HL-60 (cell line): ENCODE measurements at regions not wholly inside any gene's neighbourhood (a gene's known extent, or its start where the extent isn't known, plus 50 kb on each side); places are given as distances from the start of the nearest gene placed in this dataset.

ENCODE experiments used
- DNase-seq, 2 experiments: peaks; one replicate each; pipeline ENCODE4 v3.0.0-alpha.2; 2010 to 2020; ENCODE audit warnings: low read depth in 1 of 2, low spot score in 1 of 2
- H3K27ac ChIP-seq: fragments of 250-450 bp; sonication (Bioruptor Pico); replicated peaks from 2 replicates; pipeline ENCODE4 v1.5.1; 2020; ENCODE audit warnings: mild to moderate bottlenecking, moderate library complexity
- H3K27me3 ChIP-seq: fragments of 250-450 bp; sonication (Bioruptor Pico); 2 replicates; pipeline ENCODE4 v1.5.1; 2021; ENCODE audit warnings: mild to moderate bottlenecking, moderate library complexity; ENCODE audit not compliant: insufficient read depth, poor library complexity, severe bottlenecking
- H3K4me3 ChIP-seq: replicated peaks from 2 replicates; pipeline ENCODE4 v1.5.1; 2011; ENCODE audit warnings: mild to moderate bottlenecking, control low read depth, low read length; ENCODE audit not compliant: insufficient read depth
- CTCF ChIP-seq: IDR thresholded peaks from one replicate; pipeline ENCODE4 v1.5.1; 2011; ENCODE audit warnings: low read length, control low read depth, inconsistent platforms; ENCODE audit not compliant: insufficient read depth
- GABPA ChIP-seq: IDR thresholded peaks from 2 replicates; pipeline ENCODE4 v1.6.1; 2012; ENCODE audit warnings: low read depth
- POLR2AphosphoS5 ChIP-seq: IDR thresholded peaks from 2 replicates; pipeline ENCODE4 v1.6.1; 2012; ENCODE audit warnings: low read depth
- REST ChIP-seq: IDR thresholded peaks from 2 replicates; pipeline ENCODE4 v1.6.1; 2012; ENCODE audit warnings: low read depth; ENCODE audit not compliant: insufficient replicate concordance
- SPI1 ChIP-seq: IDR thresholded peaks from 2 replicates; pipeline ENCODE4 v1.6.1; 2012; ENCODE audit warnings: low read depth, mild to moderate bottlenecking, borderline replicate concordance

- no peak for TF ChIP-seq GABPA
- TF ChIP-seq POLR2AphosphoS5 = no peak
- no peak for TF ChIP-seq SPI1
- no peak for TF ChIP-seq REST
- no peak for TF ChIP-seq CTCF
- Histone ChIP-seq H3K4me3 (no peak overlapping the region), H3K27me3 (no peaks in the 10 kb centered on the region), H3K27ac (no peak overlapping the region)
- DNase-seq = no peak
Observed at GRCh38 chr2:150129921-150130575, 357.4 kb downstream of the RND3 start.

GRCh38 chr2:150127995-150128394 is 359.5 kb downstream of the RND3 start:
- no peak for DNase-seq
- no peak overlapping the region for H3K4me3 ChIP-seq
- no peak overlapping the region for H3K27ac ChIP-seq
- TF ChIP-seq POLR2AphosphoS5 = no peak
- no peak for TF ChIP-seq REST
- TF ChIP-seq SPI1 = no peak
- TF ChIP-seq GABPA = no peak
- no peak for TF ChIP-seq CTCF
- H3K27me3 ChIP-seq = no peaks in the 10 kb centered on the region

GRCh38 chr2:150127346-150127990 is 360.0 kb downstream of the RND3 start:
- no peak for DNase-seq
- no peak overlapping the region for H3K27ac ChIP-seq
- H3K4me3 ChIP-seq = no peak overlapping the region
- no peaks in the 10 kb centered on the region for H3K27me3 ChIP-seq
- TF ChIP-seq REST (no peak), GABPA (no peak), POLR2AphosphoS5 (no peak), SPI1 (no peak), CTCF (no peak)
